ENCODE measurements at regions not wholly inside any gene's neighbourhood (a gene's known extent, or its start where the extent isn't known, plus 50 kb on each side); places are given as distances from the start of the nearest gene placed in this dataset.
A peak's percentile ranks its signal among the peaks of the same experiment; 100 is the strongest.
"Not testable (repeated sequence)": the region's sequence is repeated elsewhere in the genome, so short reads cannot be mapped to it uniquely, and the experiment has no call there.

DNA sequence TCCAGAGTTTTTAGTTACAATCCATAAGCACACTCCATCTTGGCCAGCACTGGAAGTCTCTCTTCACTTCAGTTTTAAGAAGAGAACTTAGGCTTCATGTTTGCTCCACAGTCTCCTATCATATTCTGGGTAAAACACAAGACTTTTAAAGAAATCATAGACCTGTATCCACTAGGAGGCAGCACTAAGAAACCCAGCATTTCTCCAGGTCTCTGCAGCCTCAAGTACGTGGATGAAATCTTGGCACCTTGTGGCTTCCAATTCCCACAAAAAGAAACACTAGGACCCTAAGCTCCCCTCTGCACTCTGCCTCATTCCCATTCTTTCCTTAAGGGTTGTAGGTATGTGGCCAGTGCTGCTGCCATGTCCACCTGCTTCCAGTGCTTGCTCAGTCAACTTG lies 367.3 kb upstream of the CASK start:
- DNase-seq (ENCODE audit: low spot score): no peak

DNA sequence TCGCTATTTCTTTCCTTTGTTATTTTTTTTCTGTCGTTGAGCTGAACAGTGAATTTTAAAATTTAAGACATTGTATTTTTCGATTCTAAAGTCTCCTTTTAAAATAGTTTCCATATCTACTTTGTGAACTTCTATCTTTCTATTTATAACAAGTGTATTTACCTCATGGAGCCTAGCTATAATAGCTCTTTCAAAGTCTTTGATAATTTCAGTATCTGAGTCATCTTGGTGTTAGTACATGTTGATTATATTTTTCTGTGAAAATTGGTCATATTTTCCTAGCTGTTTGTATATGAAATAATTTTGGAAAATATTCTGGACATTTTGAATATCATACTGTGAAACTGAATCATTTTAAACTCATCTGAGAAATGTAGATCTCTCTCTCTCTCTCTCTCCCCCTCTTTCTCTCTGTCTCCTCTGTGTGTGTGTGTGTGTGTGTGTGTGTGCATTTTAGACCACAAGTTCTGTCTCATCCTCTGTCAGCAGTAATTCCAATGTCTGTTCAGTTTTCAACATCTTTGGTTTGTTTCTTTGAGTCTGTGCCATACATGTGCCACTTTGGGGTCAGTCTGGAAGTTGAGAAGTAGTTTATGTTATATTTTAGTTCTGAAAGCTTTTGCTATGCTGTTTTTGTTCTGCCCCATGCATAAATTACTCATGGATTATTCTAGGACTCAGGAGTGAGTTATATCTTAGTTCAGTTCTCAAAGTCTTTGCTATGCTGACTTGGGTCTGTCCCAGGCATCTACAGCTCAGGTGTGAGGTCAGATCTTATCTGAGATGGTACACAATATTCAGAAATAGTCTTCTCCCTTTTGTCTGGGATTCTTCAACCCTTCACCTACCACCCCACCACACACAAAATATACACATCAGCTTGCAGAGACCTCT lies 366.4 kb upstream of the CASK start:
- no peak for DNase-seq (ENCODE audit: low spot score)

DNA sequence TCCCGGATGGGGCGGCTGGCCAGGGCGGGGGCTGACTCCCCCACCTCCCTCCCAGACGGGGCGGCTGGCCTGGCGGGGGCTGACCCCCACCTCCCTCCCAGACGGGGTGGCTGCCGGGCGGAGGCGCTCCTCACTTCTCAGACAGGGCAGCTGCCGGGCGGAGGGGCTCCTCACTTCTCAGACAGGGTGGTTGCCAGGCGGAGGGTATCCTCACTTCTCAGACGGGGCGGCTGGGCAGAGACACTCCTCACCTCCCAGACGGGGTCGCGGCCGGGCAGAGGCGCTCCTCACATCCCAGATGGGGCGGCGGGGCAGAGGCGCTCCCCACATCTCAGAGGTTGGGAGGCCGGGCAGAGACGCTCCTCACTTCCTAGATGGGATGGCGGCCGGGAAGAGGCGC lies 362.3 kb upstream of the CASK start:
- not testable (repeated sequence) for DNase-seq (ENCODE audit: low spot score)

DNA sequence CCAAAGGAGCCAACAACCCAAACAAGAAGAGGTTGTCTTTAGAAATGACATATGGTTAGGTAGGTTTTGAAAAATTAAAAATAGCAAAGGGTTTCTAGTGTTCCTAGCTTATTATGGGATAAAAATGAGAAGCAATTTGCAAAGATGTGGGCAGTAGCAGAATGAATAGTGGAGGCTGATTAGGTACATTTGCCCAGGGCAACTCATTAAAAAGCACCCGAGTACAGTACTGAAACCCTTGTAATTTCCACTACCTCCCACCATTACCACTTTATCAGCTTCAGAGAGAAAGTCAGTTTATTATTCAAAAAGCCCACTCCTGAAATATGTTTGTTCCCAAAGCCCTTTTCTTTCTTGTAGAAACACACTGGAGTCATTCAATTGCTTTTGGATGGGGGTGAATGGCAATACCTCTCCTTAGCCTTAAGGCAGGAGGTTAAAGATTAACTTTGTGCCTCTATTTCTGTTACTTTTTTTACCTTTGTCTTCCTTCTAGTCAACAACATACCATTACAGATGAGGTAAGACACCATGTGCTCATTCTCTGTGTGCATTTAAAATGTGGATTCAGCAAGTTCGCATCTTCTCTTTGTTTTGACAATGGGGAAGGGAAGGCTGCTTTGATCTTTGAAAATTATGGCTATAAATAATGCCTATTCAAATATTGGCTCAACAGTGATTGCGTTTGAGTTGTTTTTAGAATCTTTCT lies 353.8 kb upstream of the CASK start:
- DNase-seq (ENCODE audit: low spot score): no peak

DNA sequence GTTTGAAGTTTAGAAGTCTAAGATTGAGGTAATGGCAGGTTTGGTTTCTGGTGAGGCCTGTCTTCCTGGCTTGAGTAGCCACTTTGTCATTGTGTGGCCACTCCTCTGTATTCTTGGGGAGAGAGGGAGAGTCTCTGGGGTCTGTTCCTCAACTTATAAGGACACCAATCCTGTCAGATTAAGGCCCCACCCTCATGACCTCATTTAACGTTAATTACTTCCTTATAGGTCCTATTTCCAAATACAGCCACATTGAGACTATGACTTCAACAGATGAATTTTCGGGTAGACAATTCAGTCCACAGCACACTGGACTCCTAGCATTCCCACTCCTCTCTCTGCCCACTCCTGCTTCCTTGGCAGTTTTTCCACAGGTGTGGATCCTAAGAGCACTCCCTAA lies 350.8 kb upstream of the CASK start:
- DNase-seq (ENCODE audit: low spot score): no peak

DNA sequence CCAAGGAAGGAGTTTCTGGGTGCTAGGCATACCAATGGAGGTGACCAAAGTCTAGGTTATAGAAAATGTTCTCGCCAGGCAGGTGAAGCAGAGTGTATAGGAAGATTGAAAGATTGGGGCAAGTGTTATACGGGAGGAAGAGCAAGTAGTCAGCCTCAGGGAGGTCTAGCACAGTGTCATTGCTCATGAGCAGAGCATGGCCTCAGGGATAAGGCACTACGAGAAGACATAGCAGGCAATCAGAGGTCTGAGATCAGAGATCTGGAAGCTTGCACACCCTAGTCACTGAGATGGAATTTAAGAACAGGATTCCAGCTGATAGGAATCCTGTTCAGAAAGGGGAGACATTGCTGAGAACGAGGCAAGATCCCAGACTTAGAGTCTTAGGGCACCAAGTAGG lies 350.0 kb upstream of the CASK start:
- no peak for DNase-seq (ENCODE audit: low spot score)

DNA sequence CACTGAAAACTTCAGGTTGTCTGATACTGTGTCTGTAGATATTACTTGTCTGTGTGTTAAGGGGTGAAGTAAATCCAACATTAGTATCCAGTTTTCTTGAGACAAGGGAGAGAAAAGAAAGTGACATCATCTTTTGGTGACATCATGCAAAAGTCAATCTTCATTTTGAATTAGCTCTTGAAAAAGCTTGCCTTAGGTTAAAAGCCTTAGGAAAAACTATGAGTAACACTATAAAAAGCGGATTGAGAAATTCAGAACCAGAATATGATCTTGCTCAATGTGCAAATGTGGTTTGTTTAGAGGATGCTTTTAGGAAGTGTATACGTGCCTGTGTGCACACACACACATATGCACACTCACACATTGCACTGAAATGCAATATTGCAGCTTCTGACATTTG lies 345.8 kb upstream of the CASK start:
- DNase-seq (ENCODE audit: low spot score): no peak

DNA sequence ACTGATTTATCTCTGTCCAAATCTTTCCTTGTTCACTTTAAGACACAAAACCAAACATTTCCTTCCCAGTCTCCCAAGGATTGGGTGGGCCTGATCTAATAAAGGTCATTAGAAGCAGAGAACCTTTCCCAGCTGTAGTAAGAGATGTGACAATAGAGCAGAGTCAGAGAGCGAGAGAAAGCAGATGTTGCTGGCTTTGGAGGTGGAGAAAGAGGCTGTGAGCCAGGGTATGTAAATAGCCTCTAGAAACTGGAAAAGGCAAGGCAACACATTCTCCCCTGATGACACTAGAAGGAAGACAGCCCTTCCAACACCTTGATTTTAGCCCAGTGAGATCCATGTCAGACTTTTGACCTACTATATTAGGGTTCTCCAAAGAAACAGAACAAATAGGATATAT lies 337.5 kb upstream of the CASK start:
- DNase-seq (ENCODE audit: low spot score): no peak

DNA sequence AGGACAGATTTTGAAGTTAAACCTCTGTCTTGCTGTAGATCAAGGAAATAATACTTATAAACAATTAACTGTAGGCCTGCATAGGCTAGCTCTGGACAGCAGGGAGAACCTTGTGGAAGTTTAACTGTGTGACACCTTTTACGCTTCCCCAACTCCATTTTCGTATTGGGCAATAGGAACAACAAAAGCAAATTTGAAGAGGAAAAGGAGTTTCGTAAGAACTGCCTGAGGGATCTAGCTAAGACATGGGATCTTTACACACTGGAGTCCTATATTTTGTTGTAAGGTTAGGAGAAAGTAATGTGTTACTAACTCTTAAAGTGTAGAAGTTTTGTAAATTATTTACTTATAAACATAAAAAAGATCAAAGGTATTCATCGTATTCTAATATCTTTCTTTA lies 324.9 kb upstream of the CASK start:
- DNase-seq (ENCODE audit: low spot score): no peak

DNA sequence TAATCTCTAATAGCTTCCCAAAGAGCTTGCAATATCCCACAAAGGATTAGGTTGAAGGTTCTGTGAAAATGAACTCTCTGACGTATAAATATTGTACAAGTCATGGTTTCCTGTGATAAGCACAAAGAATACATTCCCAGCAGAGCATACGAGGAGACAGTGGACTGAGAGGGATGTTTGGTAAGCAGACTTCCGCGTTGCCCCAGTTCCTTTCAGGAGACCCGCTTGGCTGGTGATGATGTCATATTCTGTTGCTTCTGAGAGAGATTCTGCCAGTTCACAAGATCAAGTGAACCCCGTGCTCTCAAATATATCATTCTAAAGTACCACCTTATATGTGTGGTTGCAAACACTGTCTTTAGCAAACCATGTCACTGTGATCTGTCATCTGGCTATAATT lies 323.9 kb upstream of the CASK start:
- DNase-seq (ENCODE audit: low spot score): no peak

DNA sequence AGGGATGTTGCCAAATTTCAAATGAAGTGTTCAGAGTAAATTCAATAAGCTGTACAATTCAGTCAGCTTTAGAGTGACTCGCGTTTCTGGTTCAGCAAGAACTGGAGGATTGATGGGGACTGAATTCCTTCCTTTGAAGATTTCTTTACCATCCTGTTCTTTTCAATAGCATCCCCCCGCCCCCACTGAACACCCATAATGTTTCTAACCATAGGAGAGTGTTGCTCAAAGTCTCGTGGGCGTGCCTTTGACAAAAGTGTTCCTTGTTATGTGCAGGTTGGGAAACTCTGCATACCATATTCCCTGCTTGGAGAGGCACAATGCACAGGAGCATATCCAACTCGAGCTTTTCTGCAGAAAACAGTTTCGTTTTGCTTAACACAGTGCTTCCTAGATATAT lies 323.5 kb upstream of the CASK start:
- peak; percentile 16 for DNase-seq (ENCODE audit: low spot score)

DNA sequence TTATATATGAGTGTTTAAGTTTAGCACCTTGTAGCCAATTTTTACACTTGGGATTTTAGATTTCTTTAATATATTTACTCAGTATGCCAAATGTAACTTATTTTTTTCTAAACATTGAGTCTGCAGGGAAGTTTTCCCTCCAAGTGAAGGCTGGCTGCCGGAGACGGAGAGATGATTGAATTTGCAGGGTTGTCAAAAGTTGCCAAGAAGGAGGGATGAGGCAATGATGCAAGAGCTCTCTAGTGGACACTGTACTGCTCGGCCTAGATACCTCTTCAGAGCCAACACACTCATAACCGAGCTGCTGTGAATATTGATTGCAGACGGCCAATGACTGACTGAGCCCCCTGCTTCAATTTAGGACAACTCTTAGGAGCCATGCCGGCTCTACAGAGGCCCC lies 318.6 kb upstream of the CASK start:
- no peak for DNase-seq (ENCODE audit: low spot score)

DNA sequence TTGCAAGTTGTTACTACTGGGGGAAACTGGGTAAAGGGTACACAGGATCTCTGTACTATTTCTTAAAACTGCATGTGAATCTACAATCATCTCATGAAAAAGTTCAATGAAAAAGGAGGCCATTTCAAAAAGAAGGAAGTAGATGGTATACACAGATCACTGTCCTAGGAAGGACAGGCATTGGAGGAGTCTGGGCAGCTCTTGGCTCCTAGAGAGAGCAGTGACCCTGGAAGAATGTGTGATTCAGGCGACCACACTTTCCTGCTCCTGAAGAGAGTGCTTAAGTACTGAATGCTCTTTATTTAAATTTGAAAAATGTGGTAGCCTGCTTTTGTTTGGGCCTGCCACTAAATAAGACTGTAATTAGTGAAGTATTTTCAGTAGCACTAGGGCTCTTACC lies 318.1 kb upstream of the CASK start:
- no peak for DNase-seq (ENCODE audit: low spot score)

DNA sequence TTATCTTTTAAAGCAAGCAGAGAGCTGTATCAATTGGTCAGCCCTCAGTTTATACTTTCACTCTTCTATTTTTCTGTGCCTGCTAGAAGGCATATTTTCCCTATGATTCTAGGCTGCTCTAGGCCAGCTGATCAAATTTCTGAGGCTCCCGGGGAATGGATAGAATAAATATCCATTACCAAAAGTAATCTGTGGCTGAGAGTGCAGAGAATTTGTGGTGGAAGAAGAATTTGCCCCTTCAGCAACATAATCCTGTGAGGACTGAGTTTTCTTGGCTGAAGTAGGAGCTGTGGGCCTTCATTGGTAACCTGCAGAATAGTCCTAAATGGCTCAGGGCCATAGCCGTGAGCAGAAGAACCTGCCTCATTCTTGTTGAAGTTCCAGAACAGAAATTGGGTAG lies 314.6 kb upstream of the CASK start:
- DNase-seq (ENCODE audit: low spot score): no peak

DNA sequence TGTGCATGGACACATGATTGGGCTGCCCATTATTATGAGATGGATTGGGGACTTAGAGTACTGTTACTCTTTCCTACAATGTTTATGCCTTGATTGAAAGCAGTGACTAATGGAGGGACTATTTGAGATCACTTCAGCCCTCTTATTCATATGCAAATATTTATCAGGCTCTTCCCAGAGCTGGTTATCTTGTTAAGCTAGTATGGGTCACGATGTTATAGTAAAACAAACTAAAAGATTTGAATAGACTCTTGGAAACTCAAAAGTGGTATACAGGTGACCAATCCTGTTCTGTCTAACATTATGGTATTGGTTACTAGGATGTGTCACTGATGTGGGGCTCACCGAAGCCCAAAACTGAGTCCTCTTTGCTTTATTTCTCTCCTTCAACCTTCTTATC lies 306.2 kb upstream of the CASK start:
- no peak for DNase-seq (ENCODE audit: low spot score)

DNA sequence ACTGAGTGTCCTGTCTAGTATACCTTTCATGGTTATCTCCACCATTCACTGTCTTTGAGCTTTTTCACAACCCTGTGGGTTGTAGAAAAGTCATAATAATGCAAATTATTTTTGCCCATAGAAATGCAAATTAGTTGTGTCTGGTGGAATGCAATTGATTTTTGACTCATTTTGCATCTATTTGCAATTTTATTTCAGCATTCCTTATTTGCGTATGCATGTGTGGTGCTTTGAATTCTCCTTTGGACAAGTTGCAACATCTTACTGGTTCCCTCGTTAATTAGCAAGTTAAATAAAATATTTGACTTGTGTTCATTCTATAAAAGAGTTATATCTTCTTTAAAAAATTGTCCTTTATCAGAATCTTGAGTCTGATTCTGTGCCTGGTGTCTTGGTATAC lies 297.3 kb upstream of the CASK start:
- no peak for DNase-seq (ENCODE audit: low spot score)

DNA sequence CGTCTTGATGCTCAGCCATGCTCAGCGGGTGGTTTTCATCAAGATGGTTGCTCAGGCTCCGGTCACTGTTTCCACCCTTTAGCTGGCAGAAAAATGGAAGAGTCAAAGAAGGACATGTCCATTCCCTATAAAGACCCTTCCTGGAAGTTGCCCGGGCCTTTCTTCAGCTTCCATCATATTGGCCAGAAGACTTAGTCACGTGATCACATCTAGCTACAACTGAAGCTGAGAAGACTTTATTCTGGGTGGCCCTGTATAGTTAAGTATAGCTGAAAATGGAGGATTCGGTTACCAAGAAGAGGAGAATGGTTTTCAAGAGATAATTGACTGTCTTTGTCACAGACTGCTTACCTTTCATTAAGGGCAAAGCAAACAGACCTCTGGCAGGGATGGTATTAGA lies 296.7 kb upstream of the CASK start:
- DNase-seq (ENCODE audit: low spot score): no peak

DNA sequence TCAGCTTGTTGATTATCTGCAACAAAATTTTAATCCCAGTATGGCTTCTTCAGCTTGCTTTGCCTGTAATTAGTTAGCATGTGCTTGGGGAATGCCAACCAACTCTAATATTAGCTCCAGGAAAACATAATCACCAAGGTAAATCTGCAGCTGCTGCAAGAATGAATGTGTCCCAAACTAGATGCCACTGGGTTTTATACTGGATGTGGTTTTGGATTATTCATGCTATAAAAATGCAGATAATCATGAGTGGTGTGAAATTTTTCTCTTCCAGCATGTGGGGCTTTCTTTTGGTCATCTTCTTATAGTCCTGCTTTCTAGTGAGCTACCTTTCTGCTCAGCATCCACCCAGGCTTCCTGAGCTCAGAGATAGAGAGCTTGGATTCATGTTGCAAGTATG lies 295.9 kb upstream of the CASK start:
- no peak for DNase-seq (ENCODE audit: low spot score)

DNA sequence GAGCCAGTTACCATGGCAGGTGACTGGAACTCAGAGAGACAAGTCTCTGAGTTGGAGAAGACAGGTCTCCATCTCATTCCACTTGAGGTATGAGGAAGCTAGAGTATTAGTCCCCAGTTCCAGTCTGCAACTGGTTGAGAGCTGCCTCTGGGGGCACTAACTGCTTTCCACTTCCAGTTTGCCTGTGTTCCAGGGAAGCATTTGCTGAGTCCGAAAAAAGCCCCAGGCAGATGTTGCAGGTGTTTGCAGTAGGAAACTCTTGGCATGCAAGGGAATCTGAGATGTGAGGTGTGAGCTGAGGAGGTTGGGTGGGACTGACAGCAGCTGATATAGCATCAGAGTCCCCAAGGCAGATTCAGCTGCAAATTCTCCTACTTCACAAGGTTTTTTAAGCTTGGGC lies 272.2 kb upstream of the CASK start:
- DNase-seq (ENCODE audit: low spot score): no peak

DNA sequence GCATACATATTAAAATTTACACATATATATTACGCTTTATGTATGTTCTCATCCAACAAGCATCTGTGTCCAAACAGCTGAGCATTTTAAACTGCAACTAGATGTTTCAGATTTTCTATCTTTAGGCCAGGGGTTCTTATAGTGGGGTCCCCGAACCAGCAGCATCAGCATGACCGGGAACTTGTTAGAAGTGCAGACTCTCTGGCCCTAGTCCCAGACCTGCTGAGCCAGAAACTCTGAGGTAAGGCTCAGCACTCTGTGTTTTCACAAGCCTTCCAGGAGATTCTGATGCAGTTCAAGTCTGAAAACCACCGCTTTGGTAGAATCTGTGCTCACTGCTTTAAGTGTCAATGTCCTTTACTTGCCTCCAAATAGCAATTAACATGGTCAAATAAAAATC lies 266.2 kb upstream of the CASK start:
- no peak for DNase-seq (ENCODE audit: low spot score)

DNA sequence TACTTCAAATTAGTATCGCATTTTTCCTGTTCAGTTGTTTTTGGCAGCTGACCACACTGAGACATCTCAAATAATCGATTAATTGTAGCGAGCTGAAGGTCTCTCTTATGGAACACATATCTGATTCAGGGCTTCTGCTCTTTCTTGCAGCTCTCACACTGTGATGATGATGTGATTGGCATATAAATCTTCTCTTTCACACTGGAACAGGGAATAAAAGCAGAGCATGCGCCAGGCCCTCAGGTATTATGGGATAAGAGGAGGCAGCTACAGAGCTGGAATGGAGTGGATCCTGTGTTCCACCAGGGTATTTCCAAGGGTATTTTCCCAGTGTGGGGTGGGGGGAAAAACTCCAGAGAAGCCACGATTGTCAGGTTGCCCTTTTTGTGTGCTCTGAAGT lies 265.4 kb upstream of the CASK start:
- DNase-seq (ENCODE audit: low spot score): no peak

DNA sequence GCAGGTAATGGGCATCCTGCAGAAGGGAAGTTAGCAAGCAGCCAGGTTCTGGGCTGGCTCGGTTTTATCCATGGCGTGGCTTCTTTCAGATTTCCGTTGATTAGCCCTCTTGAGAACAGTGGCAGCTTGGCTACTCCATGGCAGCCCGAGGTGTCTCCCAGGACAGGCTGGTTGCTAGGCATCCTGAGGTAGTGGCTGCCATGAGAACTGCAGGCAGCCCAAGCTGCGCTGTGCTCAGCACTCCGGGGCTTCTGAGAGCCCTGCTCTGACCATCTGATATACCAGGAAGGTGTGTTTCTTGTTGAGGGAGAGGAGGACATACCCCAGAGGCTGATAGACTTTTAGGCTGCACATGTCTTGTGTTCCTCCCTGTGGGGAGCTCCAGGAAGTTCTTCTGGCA lies 253.4 kb upstream of the CASK start:
- no peak for DNase-seq (ENCODE audit: low spot score)

DNA sequence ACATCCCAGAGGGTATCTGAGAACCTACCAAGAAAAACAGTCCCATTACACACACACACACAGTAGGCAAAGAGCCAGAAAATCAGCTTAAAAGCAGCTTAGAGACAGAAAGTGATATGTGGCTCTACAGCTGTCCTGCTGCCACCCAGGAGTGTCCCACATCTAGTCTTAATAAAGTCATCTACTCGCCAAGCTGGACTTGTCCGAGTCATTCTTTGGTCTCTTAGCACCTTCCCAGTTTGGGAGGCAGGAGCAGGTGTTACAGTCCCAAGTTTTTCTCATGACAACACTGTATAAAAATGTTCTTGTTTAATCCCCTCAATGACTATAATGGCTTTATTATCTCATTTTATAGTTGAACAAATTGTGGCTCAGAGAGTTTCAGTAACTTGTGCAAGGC lies 252.5 kb upstream of the CASK start:
- DNase-seq (ENCODE audit: low spot score): no peak

DNA sequence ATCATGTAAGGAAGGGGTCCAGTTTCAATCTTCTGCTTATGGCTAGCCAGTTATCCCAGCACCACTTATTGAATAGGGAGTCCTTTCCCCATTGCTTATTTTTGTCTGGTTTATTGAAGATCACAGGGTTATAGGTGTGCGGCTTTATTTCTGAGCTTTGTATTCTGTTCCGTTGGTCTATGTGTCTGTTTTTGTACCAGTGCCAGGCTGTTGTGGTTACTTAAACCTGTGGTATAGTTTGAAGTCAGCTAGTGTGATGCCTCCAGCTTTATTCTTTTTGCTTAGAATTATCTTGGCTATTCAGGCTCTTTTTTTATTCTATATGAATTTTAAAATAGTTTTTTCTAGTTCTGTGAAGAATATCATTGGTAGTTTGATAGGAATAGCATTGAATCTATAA lies 234.6 kb upstream of the CASK start:
- DNase-seq (ENCODE audit: low spot score): not testable (repeated sequence)

Measured in COLO829 (cell line).